Sigmoid colon (tissue), 6 donors: ENCODE measurements at regions not wholly inside any gene's neighbourhood (a gene's known extent, or its start where the extent isn't known, plus 50 kb on each side); places are given as distances from the start of the nearest gene placed in this dataset.
"Not testable (repeated sequence)": the region's sequence is repeated elsewhere in the genome, so short reads cannot be mapped to it uniquely, and the experiment has no call there.

Experiments
- DNase-seq: peaks from one replicate; pipeline ENCODE4 v3.0.0-alpha.2; 2019
- H3K27ac ChIP-seq, 4 donors: fragments of 200-600 bp; sonication (generic); one replicate each; pipeline ENCODE4 v1.5.1; 2016 to 2019; ENCODE audit warnings: mild to moderate bottlenecking in 1 of 4
- H3K27me3 ChIP-seq, 3 donors: fragments of 200-600 bp; sonication (generic); one replicate each; pipeline ENCODE4 v1.5.1; 2019; ENCODE audit warnings: mild to moderate bottlenecking in 1 of 3
- H3K36me3 ChIP-seq, 4 donors: fragments of 200-600 bp; sonication (generic); one replicate each; pipeline ENCODE4 v1.5.1; 2016 to 2019
- H3K4me1 ChIP-seq, 4 donors: fragments of 200-600 bp; sonication (generic); one replicate each; pipeline ENCODE4 v1.5.1; 2017 to 2019
- H3K4me3 ChIP-seq, 4 donors: fragments of 200-600 bp; sonication (generic); one replicate each; pipeline ENCODE4 v1.5.1; 2017 to 2019; ENCODE audit warnings: mild to moderate bottlenecking in 2 of 4, moderate library complexity in 1 of 4
- H3K9me3 ChIP-seq, 4 donors: fragments of 200-600 bp in 3 of 4; sonication (generic) in 3 of 4; one replicate each; pipeline versions ENCODE4 v1.5.1 to v1.6.1; 2013 to 2019
- CTCF ChIP-seq, 4 experiments: fragments of 450-650 bp in 3 of 4; fragments of 200-600 bp in 1 of 4; IDR thresholded peaks; one replicate each; pipeline ENCODE4 v1.5.1; 2016 to 2019; ENCODE audit warnings: antibody characterized with exemption in 4 of 4, mild to moderate bottlenecking in 3 of 4, moderate library complexity in 2 of 4
- EP300 ChIP-seq, 4 donors: sonication (generic); formaldehyde crosslinking; IDR thresholded peaks; one replicate each; pipeline ENCODE4 v1.6.1; 2017; ENCODE audit warnings: antibody characterized with exemption in 4 of 4
- POLR2A ChIP-seq, 2 donors: fragments of 450-650 bp; IDR thresholded peaks; one replicate each; pipeline ENCODE4 v1.6.1; 2016; ENCODE audit warnings: antibody characterized with exemption in 2 of 2, mild to moderate bottlenecking in 2 of 2, moderate library complexity in 2 of 2
- POLR2AphosphoS5 ChIP-seq, 4 donors: sonication (generic); formaldehyde crosslinking; IDR thresholded peaks; one replicate each; pipeline ENCODE4 v1.6.1; 2017; ENCODE audit warnings: antibody characterized with exemption in 4 of 4
- WGBS, 2 donors: extraction: QIAGEN DNeasy Blood & Tissue Kit; methylation state at CpG; one replicate each; pipeline ENCODE4 v1.1.7; 2013; 5-methylcytosine and 5-hydroxymethylcytosine counted together
- intact Hi-C: fragments of 100-400 bp; cut with DNase I; formaldehyde crosslinking; loops from one replicate; pipeline ENCODE4 v1.15.1; 2023
- donor health status: healthy with polysubstance abuse.
- donor health status: healthy.

- no peak overlapping the region for H3K4me3 ChIP-seq
- peaks cover 1 to 7% (median 2%) of the 10 kb centered on the region in 4 donors for H3K9me3 ChIP-seq
- no peaks in the 10 kb centered on the region for H3K4me1 ChIP-seq
- DNase-seq: no peak
- H3K27me3 ChIP-seq: no peaks in the 10 kb centered on the region
- intact Hi-C loops: no loop called here
- no peaks in the 10 kb centered on the region for H3K36me3 ChIP-seq
- 73 to 79% methylated on average over 2 of the region's 2 CpGs for WGBS, 2 donors
- TF ChIP-seq CTCF (IDR thresholded peaks at IDR 0.05) (no peak), EP300 (IDR thresholded peaks at IDR 0.05) (no peak), POLR2A (IDR thresholded peaks at IDR 0.05) (no peak), POLR2AphosphoS5 (IDR thresholded peaks at IDR 0.05) (no peak)
- H3K27ac ChIP-seq: no peak overlapping the region
These were observed 104.4 kb upstream of the FAM3C start for GRCh38 chr7:121500360-121501058.

- no peaks in the 10 kb centered on the region for H3K27me3 ChIP-seq
- H3K4me1 ChIP-seq: no peaks in the 10 kb centered on the region
- intact Hi-C loops: no loop called here
- H3K36me3 ChIP-seq: no peaks in the 10 kb centered on the region
- 79 to 81% methylated on average over 4 of the region's 4 CpGs for WGBS, 2 donors
- no peak for TF ChIP-seq EP300 (IDR thresholded peaks at IDR 0.05)
- no peak for TF ChIP-seq POLR2A (IDR thresholded peaks at IDR 0.05)
- TF ChIP-seq CTCF (IDR thresholded peaks at IDR 0.05): no peak
- TF ChIP-seq POLR2AphosphoS5 (IDR thresholded peaks at IDR 0.05): no peak
- no peak overlapping the region for H3K27ac ChIP-seq
- no peak overlapping the region for H3K4me3 ChIP-seq
- DNase-seq: no peak
- no peaks in the 10 kb centered on the region for H3K9me3 ChIP-seq
These were observed 103.5 kb upstream of the FAM3C start for GRCh38 chr7:121499624-121500023.

DNA sequence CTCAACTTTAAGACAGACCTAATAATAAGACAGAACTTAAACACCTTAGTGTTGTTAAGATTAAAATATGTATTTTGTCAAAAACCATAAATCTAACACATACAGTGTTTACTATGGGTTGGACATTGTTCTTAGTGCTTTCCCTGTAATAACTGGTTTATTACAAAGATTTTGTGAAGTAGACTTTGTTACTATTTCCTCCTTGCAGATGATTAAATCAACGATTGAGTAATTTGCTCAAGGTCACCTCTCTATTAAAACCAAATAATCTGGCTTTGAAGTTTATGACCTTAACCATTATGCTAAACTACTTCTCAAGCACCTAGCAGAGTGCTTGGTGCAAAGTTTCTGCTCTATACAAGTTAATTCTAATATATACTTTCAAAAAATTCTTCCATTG, 102.7 kb upstream of the FAM3C start:
- H3K4me1 ChIP-seq: no peaks in the 10 kb centered on the region
- intact Hi-C loops: no loop called here
- no peaks in the 10 kb centered on the region for H3K9me3 ChIP-seq
- H3K27ac ChIP-seq: no peak overlapping the region
- no peaks in the 10 kb centered on the region for H3K36me3 ChIP-seq
- no peak for DNase-seq
- no peak for TF ChIP-seq CTCF (IDR thresholded peaks at IDR 0.05)
- TF ChIP-seq EP300 (IDR thresholded peaks at IDR 0.05): no peak
- TF ChIP-seq POLR2AphosphoS5 (IDR thresholded peaks at IDR 0.05): no peak
- TF ChIP-seq POLR2A (IDR thresholded peaks at IDR 0.05): no peak
- WGBS, 2 donors: 15 to 70% methylated on average over 1 of the region's 1 CpG
- H3K27me3 ChIP-seq: no peaks in the 10 kb centered on the region
- H3K4me3 ChIP-seq: no peak overlapping the region

DNA sequence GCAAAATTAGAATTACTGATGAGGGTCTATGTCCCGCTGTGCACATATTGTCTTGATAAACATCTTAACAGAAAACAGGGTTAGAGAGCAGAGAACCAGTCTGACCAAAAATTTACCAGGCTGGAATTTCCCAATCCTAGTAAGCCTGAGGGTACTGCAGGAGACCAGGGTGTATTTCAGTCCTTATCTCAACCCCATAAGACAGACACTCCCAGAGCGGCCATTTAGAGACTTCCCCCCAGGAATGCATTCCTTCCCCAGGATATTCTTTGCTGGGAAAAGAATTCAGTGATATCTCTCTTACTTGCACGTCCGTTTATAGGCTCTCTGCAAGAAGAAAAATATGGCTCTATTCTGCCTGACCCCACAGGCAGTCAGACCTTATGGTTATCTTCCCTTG, 101.4 kb upstream of the FAM3C start:
- H3K4me3 ChIP-seq, H3K27ac ChIP-seq, H3K36me3 ChIP-seq, intact Hi-C loops, H3K27me3 ChIP-seq, H3K4me1 ChIP-seq, H3K9me3 ChIP-seq, DNase-seq: not testable (repeated sequence)
- WGBS, 2 donors: 89 to 94% methylated on average over 4 of the region's 4 CpGs

DNA sequence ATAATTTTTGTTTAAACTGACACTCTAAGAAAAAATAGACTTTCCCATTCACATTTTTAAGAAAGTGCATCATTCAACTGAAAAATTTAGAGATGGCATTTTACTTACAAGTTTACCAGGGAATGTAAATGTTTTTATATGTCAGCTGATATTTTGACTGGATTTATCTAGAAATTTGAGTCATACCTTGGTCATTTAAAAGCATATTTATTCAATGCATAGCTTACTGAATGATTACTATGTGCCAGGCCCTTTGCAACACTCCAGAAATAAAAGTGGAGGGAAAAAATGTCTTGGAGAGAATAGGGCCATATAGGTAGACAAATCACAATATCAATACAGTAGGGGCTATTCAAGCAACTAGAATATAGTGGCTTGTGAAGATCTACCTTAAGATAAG, 98.4 kb upstream of the FAM3C start:
- H3K27me3 ChIP-seq: no peaks in the 10 kb centered on the region
- H3K27ac ChIP-seq: no peak overlapping the region
- H3K4me1 ChIP-seq: no peaks in the 10 kb centered on the region
- no peak for DNase-seq
- intact Hi-C loops: no loop called here
- H3K9me3 ChIP-seq: no peaks in the 10 kb centered on the region
- TF ChIP-seq CTCF (IDR thresholded peaks at IDR 0.05): no peak
- TF ChIP-seq POLR2AphosphoS5 (IDR thresholded peaks at IDR 0.05): no peak
- H3K36me3 ChIP-seq: no peaks in the 10 kb centered on the region
- H3K4me3 ChIP-seq: no peak overlapping the region
